AG04449 (cell line): ENCODE measurements at regions not wholly inside any gene's neighbourhood (a gene's known extent, or its start where the extent isn't known, plus 50 kb on each side); places are given as distances from the start of the nearest gene placed in this dataset.
A peak's percentile ranks its signal among the peaks of the same experiment; 100 is the strongest.

ENCODE experiments used
- CTCF ChIA-PET: fragments of 350-600 bp; formaldehyde crosslinking; extraction: SDS; loops from one replicate; lab custom pipeline; 2021; ENCODE audit warnings: antibody characterized with exemption; lab: Yijun Ruan, JAX
- POLR2A ChIA-PET: fragments of 400-600, 350-600 bp; formaldehyde crosslinking; extraction: SDS; loops from one replicate; lab custom pipeline; 2020; ENCODE audit warnings: antibody characterized with exemption, inconsistent platforms; lab: Yijun Ruan, JAX
- DNase-seq: peaks from one replicate; pipeline ENCODE4 v3.0.0-alpha.2; 2010; ENCODE audit warnings: low read depth, low spot score
- H3K4me3 ChIP-seq: 2 replicates; pipeline ENCODE4 v1.5.1; 2011; ENCODE audit warnings: low read depth, mild to moderate bottlenecking, control low read depth, low read length
- TF ChIP-seq, protein P1 (sequence below): IDR thresholded peaks from one replicate; pipeline ENCODE4 v1.5.1; 2011; ENCODE audit warnings: mild to moderate bottlenecking, moderate library complexity, low read length, control low read depth, inconsistent platforms; ENCODE audit not compliant: insufficient read depth; ENCODE audit errors: missing control alignments

DNA sequence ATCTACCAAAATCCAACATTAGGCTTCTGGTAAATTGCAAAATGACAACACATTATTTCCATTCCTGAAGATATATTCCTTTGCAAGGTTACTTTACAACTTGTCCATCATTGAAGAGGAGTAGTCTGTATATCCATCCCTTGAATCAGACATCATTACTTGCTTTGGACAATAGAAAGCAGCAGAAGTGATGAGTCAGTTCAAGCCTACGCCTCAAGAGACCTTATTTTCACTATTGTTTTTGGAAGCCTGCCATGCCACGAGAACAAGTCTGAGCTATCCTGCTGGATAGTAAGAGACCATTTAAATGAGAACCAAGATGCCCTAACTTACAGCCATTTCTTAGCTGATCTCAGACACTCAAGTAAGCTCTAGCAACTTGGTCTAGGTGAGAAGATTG lies 246.0 kb upstream of the HHIP start:
- ChIA-PET POLR2A (no interaction called here), CTCF (interaction anchor here (0.6 kb wide), 1 partner anchor 13 kb away, joined by 3 read pairs; no protein-coding TSS in a partner anchor)
- peak; percentile 38 for DNase-seq
- no peak overlapping the region for H3K4me3 ChIP-seq
- TF ChIP-seq, protein P1, sequence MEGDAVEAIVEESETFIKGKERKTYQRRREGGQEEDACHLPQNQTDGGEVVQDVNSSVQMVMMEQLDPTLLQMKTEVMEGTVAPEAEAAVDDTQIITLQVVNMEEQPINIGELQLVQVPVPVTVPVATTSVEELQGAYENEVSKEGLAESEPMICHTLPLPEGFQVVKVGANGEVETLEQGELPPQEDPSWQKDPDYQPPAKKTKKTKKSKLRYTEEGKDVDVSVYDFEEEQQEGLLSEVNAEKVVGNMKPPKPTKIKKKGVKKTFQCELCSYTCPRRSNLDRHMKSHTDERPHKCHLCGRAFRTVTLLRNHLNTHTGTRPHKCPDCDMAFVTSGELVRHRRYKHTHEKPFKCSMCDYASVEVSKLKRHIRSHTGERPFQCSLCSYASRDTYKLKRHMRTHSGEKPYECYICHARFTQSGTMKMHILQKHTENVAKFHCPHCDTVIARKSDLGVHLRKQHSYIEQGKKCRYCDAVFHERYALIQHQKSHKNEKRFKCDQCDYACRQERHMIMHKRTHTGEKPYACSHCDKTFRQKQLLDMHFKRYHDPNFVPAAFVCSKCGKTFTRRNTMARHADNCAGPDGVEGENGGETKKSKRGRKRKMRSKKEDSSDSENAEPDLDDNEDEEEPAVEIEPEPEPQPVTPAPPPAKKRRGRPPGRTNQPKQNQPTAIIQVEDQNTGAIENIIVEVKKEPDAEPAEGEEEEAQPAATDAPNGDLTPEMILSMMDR: no peak

DNA sequence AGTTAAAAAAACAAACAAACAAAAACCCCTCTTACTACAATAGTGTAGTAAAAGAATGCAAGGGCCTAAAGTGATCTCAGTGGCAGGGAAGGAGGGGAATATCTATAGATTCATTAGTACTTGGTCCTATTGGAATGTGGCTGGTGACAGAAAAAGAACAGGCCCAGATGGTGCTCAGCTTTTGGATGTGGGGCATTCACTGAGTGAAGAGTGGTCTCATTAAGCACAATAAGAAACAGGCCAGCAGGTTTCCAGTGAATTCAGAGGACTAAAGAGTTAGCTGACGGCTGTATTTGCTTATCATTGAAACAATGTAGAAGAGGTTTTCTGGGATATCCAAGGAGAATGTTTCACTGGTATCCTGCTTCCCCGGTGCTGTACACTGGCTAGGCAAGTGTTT lies 243.8 kb upstream of the HHIP start:
- DNase-seq: no peak
- CTCF ChIA-PET: no interaction called here

DNA sequence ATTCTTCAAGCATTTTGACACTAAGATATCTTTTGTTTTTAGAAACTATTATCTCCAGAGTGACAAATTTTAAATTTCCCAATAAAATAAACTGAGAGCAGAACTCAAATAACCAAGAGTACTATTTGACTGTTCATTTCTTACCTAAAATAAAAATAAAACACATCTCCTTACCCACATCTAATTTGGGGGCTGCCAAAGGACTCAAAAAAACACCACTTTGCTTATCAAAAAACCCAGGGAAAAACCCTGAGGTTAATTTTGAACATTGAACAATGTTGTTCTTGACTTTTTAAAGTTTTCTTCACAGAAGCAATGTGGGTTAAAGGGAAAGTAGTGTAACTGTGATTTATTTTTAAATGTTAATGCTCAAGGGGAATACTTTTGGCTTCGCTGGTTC lies 243.0 kb upstream of the HHIP start:
- POLR2A ChIA-PET: no interaction called here
- no peak overlapping the region for H3K4me3 ChIP-seq
- CTCF ChIA-PET: no interaction called here
- TF ChIP-seq, protein P1: no peak
- DNase-seq: no peak

More for the DNA sequence above, 243.8 kb upstream of the HHIP start:
- TF ChIP-seq, protein P1: no peak
- POLR2A ChIA-PET: no interaction called here
- no peak overlapping the region for H3K4me3 ChIP-seq

DNA sequence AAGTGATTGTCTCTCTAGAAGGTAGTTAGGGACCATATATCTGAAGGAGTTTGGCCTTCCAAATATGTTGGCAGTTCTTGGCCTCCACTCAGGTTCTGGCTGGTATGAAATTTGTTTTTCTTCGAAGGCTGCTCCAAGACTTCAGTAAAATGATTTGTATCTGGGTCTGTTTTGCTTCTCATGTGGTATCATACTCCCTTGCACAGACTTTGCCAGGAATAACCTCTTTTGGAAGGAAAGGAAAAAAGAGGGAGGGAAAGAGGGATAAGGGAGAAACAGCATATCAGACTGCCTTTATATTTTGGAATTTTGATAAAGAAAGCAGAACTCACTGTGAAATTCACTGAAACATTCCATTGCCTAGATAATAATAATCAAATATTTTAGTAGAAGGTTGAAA lies 242.1 kb upstream of the HHIP start:
- DNase-seq: no peak
- POLR2A ChIA-PET: no interaction called here
- H3K4me3 ChIP-seq: no peak overlapping the region
- TF ChIP-seq, protein P1: no peak
- CTCF ChIA-PET: no interaction called here

- H3K4me3 ChIP-seq: no peak overlapping the region
- no peak for DNase-seq
- ChIA-PET POLR2A (no interaction called here), CTCF (no interaction called here)
- TF ChIP-seq, protein P1: no peak
Observed at GRCh38 chr4:144409525-144409924, 236.4 kb upstream of the HHIP start.

GRCh38 chr4:144410230-144410783 lies 235.6 kb upstream of the HHIP start:
- no peak for DNase-seq
- ChIA-PET POLR2A (no interaction called here), CTCF (no interaction called here)
- TF ChIP-seq, protein P1: no peak
- H3K4me3 ChIP-seq: no peak overlapping the region
